ACC112 (cell line): ENCODE measurements at regions not wholly inside any gene's neighbourhood (a gene's known extent, or its start where the extent isn't known, plus 50 kb on each side); places are given as distances from the start of the nearest gene placed in this dataset.

Experiments
- H2AFZ ChIP-seq: fragments of 200-600 bp; sonication (generic); one replicate; pipeline ENCODE4 v1.6.0; 2017; ENCODE audit warnings: antibody characterized with exemption, low read length; ENCODE audit not compliant: unreplicated experiment
- H3K27ac ChIP-seq: fragments of 200-600 bp; sonication (generic); 2 replicates; pipeline ENCODE4 v1.5.1; 2014; ENCODE audit warnings: low read depth, mild to moderate bottlenecking, antibody characterized with exemption, low read length, moderate library complexity
- H3K27me3 ChIP-seq: fragments of 200-600 bp; sonication (generic); 2 replicates; pipeline ENCODE4 v1.6.1; 2014; ENCODE audit warnings: mild to moderate bottlenecking, antibody characterized with exemption, low read length, moderate library complexity, mixed read lengths; ENCODE audit not compliant: insufficient read depth
- H3K36me3 ChIP-seq: fragments of 200-600 bp; sonication (generic); 2 replicates; pipeline ENCODE4 v1.6.1; 2016; ENCODE audit warnings: mild to moderate bottlenecking, antibody characterized with exemption, low read length, moderate library complexity, mixed read lengths; ENCODE audit not compliant: insufficient read depth
- H3K4me1 ChIP-seq: fragments of 200-600 bp; sonication (generic); one replicate; pipeline ENCODE4 v1.6.1; 2016; ENCODE audit warnings: low read length, mixed read lengths; ENCODE audit not compliant: insufficient read depth, unreplicated experiment, control insufficient read depth
- H3K4me3 ChIP-seq: fragments of 200-600 bp; sonication (generic); 2 replicates; pipeline ENCODE4 v1.5.1; 2014; ENCODE audit warnings: mild to moderate bottlenecking, low read depth, low read length
- H3K79me2 ChIP-seq: fragments of 200-600 bp; sonication (generic); one replicate; pipeline ENCODE4 v1.6.0; 2016; ENCODE audit warnings: low read length; ENCODE audit not compliant: control insufficient read depth, unreplicated experiment, insufficient read depth

- no peaks in the 10 kb centered on the region for H3K27me3 ChIP-seq
- no peak overlapping the region for H2AFZ ChIP-seq
- H3K79me2 ChIP-seq: no peaks in the 10 kb centered on the region
- H3K27ac ChIP-seq: no peak overlapping the region
- H3K36me3 ChIP-seq: no peaks in the 10 kb centered on the region
- H3K4me3 ChIP-seq: no peak overlapping the region
- H3K4me1 ChIP-seq: no peaks in the 10 kb centered on the region
Measured at GRCh38 chr22:48496987-48497650, 1330.6 kb downstream of the BRD1 start.

- H3K27me3 ChIP-seq: peaks cover 3% of the 10 kb centered on the region; the same call in 1 of the 2 replicates
- H3K4me1 ChIP-seq: no peaks in the 10 kb centered on the region
- no peaks in the 10 kb centered on the region for H3K36me3 ChIP-seq
- no peaks in the 10 kb centered on the region for H3K79me2 ChIP-seq
- H3K27ac ChIP-seq: no peak overlapping the region
- no peak overlapping the region for H2AFZ ChIP-seq
- H3K4me3 ChIP-seq: no peak overlapping the region
Measured at GRCh38 chr22:48496226-48496845, 1331.3 kb downstream of the BRD1 start.

- H3K27ac ChIP-seq: no peak overlapping the region
- no peak overlapping the region for H3K4me3 ChIP-seq
- H3K4me1 ChIP-seq: no peaks in the 10 kb centered on the region
- H3K79me2 ChIP-seq: no peaks in the 10 kb centered on the region
- H2AFZ ChIP-seq: no peak overlapping the region
- H3K27me3 ChIP-seq: peaks cover 9% of the 10 kb centered on the region; the same call in 1 of the 2 replicates
- H3K36me3 ChIP-seq: no peaks in the 10 kb centered on the region
Measured at GRCh38 chr22:48495751-48496080, 1332.0 kb downstream of the BRD1 start.

DNA sequence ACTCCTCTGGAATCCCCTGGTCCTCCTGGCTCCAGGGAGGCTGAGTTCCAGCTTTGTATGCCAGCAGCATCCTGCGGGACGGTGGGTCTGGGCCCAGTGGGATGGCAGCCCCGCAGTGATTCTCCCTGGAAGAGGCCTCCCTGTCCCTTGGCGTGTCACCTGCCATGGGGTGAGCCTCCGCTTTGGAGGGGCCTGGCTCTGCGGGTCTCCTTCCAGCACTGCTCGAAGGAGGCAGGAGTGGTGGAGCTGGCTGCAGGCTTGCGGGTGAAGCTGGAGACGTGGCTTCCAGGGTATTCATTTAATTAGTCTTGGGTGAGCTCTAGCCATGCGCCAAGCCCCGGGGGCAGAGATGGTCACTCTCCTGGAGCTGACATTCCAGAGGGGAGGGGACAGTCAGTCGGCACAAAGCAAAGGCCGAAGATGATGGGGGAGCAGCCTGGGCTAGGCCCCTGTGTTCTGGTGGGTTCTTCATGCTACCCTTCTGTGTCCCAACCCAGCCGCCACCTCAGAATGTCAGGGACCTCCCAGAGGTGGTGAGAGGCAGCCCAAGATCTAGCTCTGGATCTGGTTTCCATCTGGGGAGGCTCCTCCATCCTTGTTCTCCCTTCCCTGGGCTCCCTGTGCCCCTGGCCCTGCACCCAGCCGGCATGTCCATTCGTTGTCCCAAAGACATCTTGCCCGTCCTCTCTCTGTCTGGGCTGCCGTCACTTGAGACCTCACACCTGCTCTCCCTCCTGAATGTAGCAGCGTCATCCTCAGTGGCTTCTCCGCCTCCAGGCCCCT is 1332.5 kb downstream of the BRD1 start:
- no peak overlapping the region for H3K4me3 ChIP-seq
- no peaks in the 10 kb centered on the region for H3K4me1 ChIP-seq
- no peak overlapping the region for H2AFZ ChIP-seq
- peaks cover 13% of the 10 kb centered on the region; the same call in 1 of the 2 replicates for H3K27me3 ChIP-seq
- no peak overlapping the region for H3K27ac ChIP-seq
- H3K36me3 ChIP-seq: no peaks in the 10 kb centered on the region
- no peaks in the 10 kb centered on the region for H3K79me2 ChIP-seq

- no peaks in the 10 kb centered on the region for H3K36me3 ChIP-seq
- no peak overlapping the region for H3K27ac ChIP-seq
- H3K4me1 ChIP-seq: no peaks in the 10 kb centered on the region
- H3K79me2 ChIP-seq: no peaks in the 10 kb centered on the region
- H2AFZ ChIP-seq: no peak overlapping the region
- H3K27me3 ChIP-seq: peaks cover 13% of the 10 kb centered on the region; the same call in 1 of the 2 replicates
- no peak overlapping the region for H3K4me3 ChIP-seq
Measured at GRCh38 chr22:48494256-48494967, 1333.3 kb downstream of the BRD1 start.

DNA sequence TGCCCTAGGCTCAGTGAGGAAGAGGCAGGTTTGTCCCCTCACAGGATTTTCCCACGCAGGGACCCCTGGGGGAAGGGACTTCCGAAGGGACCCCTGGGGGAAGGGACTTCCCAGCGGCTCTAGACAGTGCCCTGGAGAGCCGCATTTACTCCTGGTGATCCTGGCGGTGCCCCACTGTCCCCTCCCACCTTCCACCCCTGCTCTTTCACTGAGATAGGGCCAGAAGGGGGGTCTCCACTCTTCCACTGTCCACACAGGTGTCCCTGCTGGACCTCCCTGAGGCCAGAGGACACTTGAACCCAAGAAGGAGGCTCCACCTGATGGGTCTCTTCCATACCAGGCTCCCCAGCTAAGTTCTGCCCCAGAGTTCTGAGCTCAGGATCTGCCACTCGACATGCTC is 1333.9 kb downstream of the BRD1 start:
- no peaks in the 10 kb centered on the region for H3K36me3 ChIP-seq
- peaks cover 16% of the 10 kb centered on the region; the same call in 1 of the 2 replicates for H3K27me3 ChIP-seq
- no peaks in the 10 kb centered on the region for H3K79me2 ChIP-seq
- H2AFZ ChIP-seq: no peak overlapping the region
- H3K4me3 ChIP-seq: no peak overlapping the region
- no peak overlapping the region for H3K27ac ChIP-seq
- no peaks in the 10 kb centered on the region for H3K4me1 ChIP-seq

DNA sequence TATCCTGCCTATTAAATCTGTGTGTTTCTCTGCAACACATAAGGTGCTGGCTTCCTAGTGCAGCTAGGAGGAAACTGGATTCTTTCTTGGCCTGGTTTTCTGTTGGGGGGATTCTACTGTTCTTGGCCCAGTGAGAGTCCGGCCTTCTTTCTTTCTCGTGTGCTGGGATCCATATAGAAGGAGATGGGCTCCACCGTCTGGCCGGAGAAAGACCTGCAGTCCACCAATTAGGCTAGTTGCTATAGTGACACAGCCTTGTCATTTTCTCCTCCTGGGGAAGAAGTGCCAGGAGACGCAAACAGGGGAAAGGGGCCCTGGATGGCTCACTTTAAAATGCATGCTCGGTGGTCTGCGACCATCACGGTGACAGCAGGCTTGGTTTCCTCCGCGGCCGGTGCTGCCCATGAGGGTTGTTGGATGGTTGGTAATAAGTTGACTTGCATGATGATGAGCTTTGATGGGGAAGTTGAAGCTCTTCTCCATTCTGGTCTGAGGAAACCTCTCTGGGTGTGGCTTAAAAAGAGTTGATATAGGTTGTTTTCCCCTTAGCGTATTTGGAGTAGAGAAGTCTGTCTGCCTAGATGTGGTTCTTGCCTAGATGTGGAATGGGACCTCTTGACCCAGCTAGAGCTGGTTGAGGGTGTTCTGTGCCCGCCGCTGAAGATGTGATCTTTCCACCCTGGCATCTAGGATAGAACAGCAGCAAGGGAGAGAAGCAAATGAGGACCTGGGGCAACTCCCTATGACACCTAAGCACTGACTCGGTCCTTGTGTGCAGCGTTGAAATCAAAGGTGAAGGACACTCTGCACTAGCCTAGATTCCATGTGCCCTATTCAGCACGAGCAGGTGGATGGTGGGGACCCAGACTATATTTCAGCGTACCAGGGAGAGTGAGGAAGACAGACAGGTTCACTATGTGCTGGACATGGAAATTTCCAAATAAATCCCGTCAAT is 1335.0 kb downstream of the BRD1 start:
- Histone ChIP-seq H3K36me3 (no peaks in the 10 kb centered on the region), H3K4me3 (no peak overlapping the region), H2AFZ (no peak overlapping the region), H3K4me1 (no peaks in the 10 kb centered on the region), H3K27ac (no peak overlapping the region), H3K27me3 (peaks cover 23% of the 10 kb centered on the region; the same call in 1 of the 2 replicates), H3K79me2 (no peaks in the 10 kb centered on the region)

DNA sequence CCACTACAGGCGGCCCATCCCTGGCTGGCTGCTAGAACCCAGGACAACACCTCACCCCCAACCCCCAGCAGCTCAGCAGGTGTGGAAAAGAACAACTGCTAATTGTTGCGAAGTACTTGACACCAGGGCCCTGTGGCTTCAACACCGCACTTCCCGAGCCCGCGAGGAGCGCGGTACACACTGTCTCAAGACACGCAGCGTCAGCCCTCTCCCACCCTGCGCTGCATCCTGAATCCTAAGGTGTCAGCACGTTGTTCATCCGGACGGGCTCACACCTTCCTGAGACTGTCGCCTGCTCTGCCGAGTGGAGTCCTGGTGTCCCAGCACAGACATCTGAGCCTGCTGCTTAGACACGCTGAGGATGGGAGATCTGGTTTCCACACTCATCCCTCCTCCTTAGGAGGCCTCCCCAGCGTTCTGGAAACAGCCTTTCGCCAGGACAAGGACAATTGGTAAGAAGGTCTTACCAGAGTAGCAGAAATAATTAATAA is 1336.2 kb downstream of the BRD1 start:
- no peak overlapping the region for H3K4me3 ChIP-seq
- H3K79me2 ChIP-seq: no peaks in the 10 kb centered on the region
- H3K4me1 ChIP-seq: no peaks in the 10 kb centered on the region
- no peaks in the 10 kb centered on the region for H3K36me3 ChIP-seq
- H3K27ac ChIP-seq: no peak overlapping the region
- peaks cover 23% of the 10 kb centered on the region; the same call in 1 of the 2 replicates for H3K27me3 ChIP-seq
- H2AFZ ChIP-seq: no peak overlapping the region

GRCh38 chr22:48490500-48491411 is 1336.9 kb downstream of the BRD1 start:
- H3K27ac ChIP-seq: no peak overlapping the region

More at GRCh38 chr22:48490500-48491411, 1336.9 kb downstream of the BRD1 start:
- no peaks in the 10 kb centered on the region for H3K36me3 ChIP-seq
- no peaks in the 10 kb centered on the region for H3K79me2 ChIP-seq
- H3K4me1 ChIP-seq: no peaks in the 10 kb centered on the region
- H2AFZ ChIP-seq: no peak overlapping the region
- peaks cover 23% of the 10 kb centered on the region; the same call in 1 of the 2 replicates for H3K27me3 ChIP-seq
- H3K4me3 ChIP-seq: no peak overlapping the region
